ENCODE measurements at regions not wholly inside any gene's neighbourhood (a gene's known extent, or its start where the extent isn't known, plus 50 kb on each side); places are given as distances from the start of the nearest gene placed in this dataset.
"Not testable (repeated sequence)": the region's sequence is repeated elsewhere in the genome, so short reads cannot be mapped to it uniquely, and the experiment has no call there.

DNA sequence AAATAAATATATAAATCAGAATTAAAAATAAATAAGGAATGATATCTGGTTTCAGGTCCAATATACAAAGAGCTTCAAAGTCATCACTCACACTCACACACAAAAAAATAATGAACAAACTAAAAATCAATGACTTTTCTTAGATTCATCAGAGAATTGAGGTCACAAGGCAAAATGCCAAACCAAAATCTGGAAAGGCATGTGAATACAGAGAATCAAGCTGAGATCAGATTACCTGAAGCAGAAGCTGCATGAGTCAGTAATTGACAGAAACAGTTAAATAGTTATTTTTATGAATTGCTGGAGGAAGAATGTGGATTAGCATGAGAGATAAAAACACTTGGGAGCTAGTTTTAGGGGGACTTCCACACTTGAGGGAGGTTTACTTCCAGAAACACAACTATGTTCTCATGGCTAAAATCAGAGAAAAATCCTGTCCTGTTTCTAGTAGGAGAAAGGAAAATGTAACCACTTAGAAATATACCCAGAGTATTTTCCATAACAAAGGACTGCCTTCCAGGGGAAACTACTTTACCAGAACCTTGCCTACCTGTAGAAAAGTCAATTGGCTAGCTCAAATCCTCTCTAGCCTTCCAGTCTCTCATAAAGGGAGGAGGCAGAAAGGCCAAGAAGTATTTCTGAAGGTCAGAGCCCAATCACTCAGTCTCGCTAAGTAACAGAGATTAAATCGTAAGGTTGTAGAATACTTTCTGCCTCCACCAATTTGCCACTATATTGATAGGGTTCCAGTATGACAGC is 536.6 kb upstream of the NR5A2 start:
- no peaks in the 10 kb centered on the region for H3K4me1 ChIP-seq (ENCODE audit: control insufficient read depth, insufficient read depth, low read length)
- intact Hi-C loops (cut with DNase I): no loop called here
- 80% methylated on average over 2 of the region's 2 CpGs for WGBS

DNA sequence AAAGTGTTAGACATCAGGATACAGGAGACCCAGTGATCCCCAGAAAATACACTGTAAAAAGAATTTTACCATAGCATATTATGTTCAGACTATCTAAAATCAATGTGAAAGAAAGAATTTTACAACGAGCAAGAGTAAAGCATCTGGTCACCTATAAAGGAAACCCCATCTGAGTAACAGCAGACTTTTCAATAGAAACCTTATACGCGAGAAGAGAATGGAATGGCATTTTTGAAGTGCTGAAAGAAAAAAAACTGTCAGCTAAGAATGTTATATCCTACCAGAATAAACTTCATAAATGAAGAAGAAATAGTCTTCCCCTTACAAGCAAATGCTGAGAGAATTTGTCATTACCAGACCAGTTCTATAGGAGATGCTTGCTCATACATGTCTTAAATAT is 532.1 kb upstream of the NR5A2 start:
- WGBS: 96% methylated on average over 3 of the region's 3 CpGs

More for the DNA sequence above, 536.6 kb upstream of the NR5A2 start:
- Histone ChIP-seq H3K4me3 (ENCODE audit: low read length) (no peak overlapping the region), H3K27me3 (ENCODE audit: control insufficient read depth, insufficient read depth) (no peaks in the 10 kb centered on the region), H3K9me3 (ENCODE audit: control insufficient read depth, low read length) (peaks cover 3% of the 10 kb centered on the region), H3K27ac (ENCODE audit: low read length) (no peak overlapping the region)
- no peak for DNase-seq
- no peak for ATAC-seq

GRCh38 chr1:199498802-199499201 is 528.7 kb upstream of the NR5A2 start:
- H3K4me3 ChIP-seq (ENCODE audit: low read length); ATAC-seq; intact Hi-C loops (cut with DNase I); H3K27me3 ChIP-seq (ENCODE audit: control insufficient read depth, insufficient read depth); H3K9me3 ChIP-seq (ENCODE audit: control insufficient read depth, low read length); H3K27ac ChIP-seq (ENCODE audit: low read length); H3K4me1 ChIP-seq (ENCODE audit: control insufficient read depth, insufficient read depth, low read length); DNase-seq: not testable (repeated sequence)
- WGBS: 100% methylated on average over 1 of the region's 1 CpG

More for the DNA sequence above, 532.1 kb upstream of the NR5A2 start:
- ATAC-seq (no peak), DNase-seq (no peak)
- intact Hi-C loops (cut with DNase I): no loop called here
- no peak overlapping the region for H3K4me3 ChIP-seq (ENCODE audit: low read length)
- H3K9me3 ChIP-seq (ENCODE audit: control insufficient read depth, low read length): peaks cover 3% of the 10 kb centered on the region
- H3K4me1 ChIP-seq (ENCODE audit: control insufficient read depth, insufficient read depth, low read length): no peaks in the 10 kb centered on the region
- H3K27me3 ChIP-seq (ENCODE audit: control insufficient read depth, insufficient read depth): no peaks in the 10 kb centered on the region
- no peak overlapping the region for H3K27ac ChIP-seq (ENCODE audit: low read length)

DNA sequence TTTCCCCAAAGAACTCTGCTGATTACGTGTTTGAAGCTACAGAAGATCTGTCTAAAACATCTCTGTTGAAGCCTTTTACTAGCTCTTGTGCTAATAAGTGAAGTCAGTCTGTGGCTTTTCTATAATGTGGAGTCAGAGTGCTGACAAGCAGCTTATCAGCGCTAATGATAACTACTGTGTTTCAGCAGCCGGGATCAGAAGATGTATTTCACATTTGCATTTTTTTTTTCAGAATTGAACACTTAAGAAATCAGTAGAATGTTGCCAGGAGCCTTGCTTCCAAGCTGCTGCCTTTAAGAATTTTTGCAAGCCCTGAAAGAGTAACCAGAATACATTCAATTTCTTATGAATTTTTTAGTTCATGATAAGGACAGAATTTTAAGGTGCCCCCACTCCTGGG is 519.4 kb upstream of the NR5A2 start:
- no peak for DNase-seq
- Histone ChIP-seq H3K27ac (ENCODE audit: low read length) (no peak overlapping the region), H3K4me3 (ENCODE audit: low read length) (no peak overlapping the region), H3K27me3 (ENCODE audit: control insufficient read depth, insufficient read depth) (no peaks in the 10 kb centered on the region), H3K4me1 (ENCODE audit: control insufficient read depth, insufficient read depth, low read length) (no peaks in the 10 kb centered on the region), H3K9me3 (ENCODE audit: control insufficient read depth, low read length) (no peaks in the 10 kb centered on the region)
- WGBS: 24% methylated on average over 3 of the region's 3 CpGs
- no peak for ATAC-seq
- intact Hi-C loops (cut with DNase I): no loop called here

DNA sequence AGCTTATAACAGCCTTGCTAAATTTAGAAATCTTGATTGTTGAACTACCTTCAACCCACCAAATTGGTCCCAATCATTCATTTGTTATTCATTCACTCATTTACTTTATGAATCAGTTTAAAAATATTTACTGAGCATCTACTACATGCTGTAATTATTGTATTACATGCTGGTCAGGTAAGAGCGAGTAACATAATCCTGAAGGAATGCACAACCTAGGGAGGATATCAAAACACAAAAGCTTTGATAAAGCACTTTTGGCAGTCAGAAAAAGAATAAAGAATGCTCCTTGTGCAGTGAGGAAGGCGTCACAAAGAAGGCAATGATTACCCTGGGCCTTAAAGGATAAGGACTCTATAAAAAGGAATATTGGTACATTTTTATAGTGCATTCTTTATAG is 518.9 kb upstream of the NR5A2 start:
- no peak overlapping the region for H3K4me3 ChIP-seq (ENCODE audit: low read length)
- no peak for DNase-seq
- H3K9me3 ChIP-seq (ENCODE audit: control insufficient read depth, low read length): no peaks in the 10 kb centered on the region
- no peak overlapping the region for H3K27ac ChIP-seq (ENCODE audit: low read length)
- 64% methylated on average over 2 of the region's 2 CpGs for WGBS
- H3K27me3 ChIP-seq (ENCODE audit: control insufficient read depth, insufficient read depth): no peaks in the 10 kb centered on the region
- H3K4me1 ChIP-seq (ENCODE audit: control insufficient read depth, insufficient read depth, low read length): no peaks in the 10 kb centered on the region
- ATAC-seq: no peak
- intact Hi-C loops (cut with DNase I): no loop called here

DNA sequence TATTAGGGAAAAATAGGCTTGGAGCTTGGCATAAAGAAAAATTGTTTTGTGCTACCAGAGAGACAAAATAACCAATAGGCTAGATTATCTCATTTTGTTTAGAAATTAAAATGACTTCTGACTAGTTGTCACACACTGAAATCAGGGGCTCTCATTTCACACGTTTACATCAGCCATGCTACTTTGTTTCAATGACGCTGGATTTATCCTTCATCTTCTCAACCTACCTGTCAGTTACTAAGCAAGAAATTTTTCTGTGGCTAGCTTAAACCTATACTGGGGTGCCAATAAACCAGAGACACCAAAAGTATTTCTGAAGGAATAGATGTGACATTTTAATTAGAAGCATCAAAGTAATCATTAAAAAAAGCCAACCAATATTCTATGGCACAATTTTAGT is 518.1 kb upstream of the NR5A2 start:
- Histone ChIP-seq H3K27ac (ENCODE audit: low read length) (no peak overlapping the region), H3K27me3 (ENCODE audit: control insufficient read depth, insufficient read depth) (no peaks in the 10 kb centered on the region), H3K4me3 (ENCODE audit: low read length) (no peak overlapping the region), H3K4me1 (ENCODE audit: control insufficient read depth, insufficient read depth, low read length) (no peaks in the 10 kb centered on the region), H3K9me3 (ENCODE audit: control insufficient read depth, low read length) (no peaks in the 10 kb centered on the region)
- intact Hi-C loops (cut with DNase I): no loop called here
- DNase-seq (no peak), ATAC-seq (no peak)
- 82% methylated on average over 2 of the region's 2 CpGs for WGBS

GRCh38 chr1:199510314-199510713 is 517.2 kb upstream of the NR5A2 start:
- no peaks in the 10 kb centered on the region for H3K9me3 ChIP-seq (ENCODE audit: control insufficient read depth, low read length)
- intact Hi-C loops (cut with DNase I): no loop called here
- H3K4me1 ChIP-seq (ENCODE audit: control insufficient read depth, insufficient read depth, low read length): no peaks in the 10 kb centered on the region
- ATAC-seq (no peak), DNase-seq (no peak)
- no peak overlapping the region for H3K4me3 ChIP-seq (ENCODE audit: low read length)
- 76% methylated on average over 5 of the region's 5 CpGs for WGBS
- no peak overlapping the region for H3K27ac ChIP-seq (ENCODE audit: low read length)
- H3K27me3 ChIP-seq (ENCODE audit: control insufficient read depth, insufficient read depth): no peaks in the 10 kb centered on the region

DNA sequence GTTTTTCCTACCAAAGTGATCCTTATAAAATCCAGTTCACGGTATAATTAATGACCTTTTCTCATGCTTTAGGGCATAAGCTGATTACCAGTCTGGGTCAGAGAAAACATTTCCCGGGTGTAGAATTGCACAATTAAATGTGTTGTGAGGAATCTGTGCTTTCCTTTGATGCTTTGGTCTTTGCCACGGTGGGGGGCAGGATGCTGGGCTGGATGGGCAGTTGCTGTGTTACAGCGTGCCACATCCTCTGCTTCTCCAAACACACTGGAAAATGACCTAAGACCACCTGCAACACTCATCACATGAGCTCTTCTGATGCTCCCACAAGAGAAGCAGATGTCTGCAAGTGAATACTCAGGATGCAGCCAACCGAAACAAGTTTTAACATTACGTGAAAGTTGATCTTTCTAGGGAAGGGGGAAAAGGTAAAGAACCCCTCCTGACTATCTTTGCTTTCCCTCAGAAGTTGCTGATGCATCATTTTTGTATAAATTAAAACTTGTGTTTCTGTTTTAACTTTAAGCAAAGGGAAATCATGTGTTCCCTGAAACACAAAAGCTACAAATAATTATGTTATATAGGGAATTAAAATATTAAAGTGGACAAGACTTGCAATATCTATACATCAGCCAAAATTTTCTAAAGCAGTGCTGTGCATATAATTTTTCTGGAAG is 515.3 kb upstream of the NR5A2 start:
- WGBS: 60% methylated on average over 6 of the region's 6 CpGs
- intact Hi-C loops (cut with DNase I): no loop called here

DNA sequence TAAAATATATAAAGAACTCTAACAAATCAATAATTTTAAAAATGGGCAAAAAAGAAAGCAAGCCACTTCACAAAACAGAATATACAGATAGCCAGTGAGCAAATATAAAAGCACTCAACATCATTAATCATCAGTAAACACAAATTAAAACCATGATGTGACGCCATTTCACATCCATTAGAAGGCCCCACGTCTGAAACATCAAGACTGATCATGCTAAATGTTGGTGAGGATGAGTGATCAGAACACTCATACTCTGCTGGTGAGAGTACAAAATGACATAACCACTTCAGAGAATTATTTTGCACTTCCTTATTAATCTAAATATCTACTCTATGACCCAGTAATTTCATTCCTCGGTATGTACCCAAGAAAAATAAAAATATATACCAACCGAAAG is 512.2 kb upstream of the NR5A2 start:
- Histone ChIP-seq H3K9me3 (ENCODE audit: control insufficient read depth, low read length) (no peaks in the 10 kb centered on the region), H3K4me1 (ENCODE audit: control insufficient read depth, insufficient read depth, low read length) (no peaks in the 10 kb centered on the region), H3K27ac (ENCODE audit: low read length) (no peak overlapping the region), H3K27me3 (ENCODE audit: control insufficient read depth, insufficient read depth) (no peaks in the 10 kb centered on the region), H3K4me3 (ENCODE audit: low read length) (no peak overlapping the region)
- intact Hi-C loops (cut with DNase I): no loop called here
- ATAC-seq: no peak
- no peak for DNase-seq
- 82% methylated on average over 4 of the region's 4 CpGs for WGBS

More for the DNA sequence above, 515.3 kb upstream of the NR5A2 start:
- Histone ChIP-seq H3K4me3 (ENCODE audit: low read length) (no peak overlapping the region), H3K4me1 (ENCODE audit: control insufficient read depth, insufficient read depth, low read length) (no peaks in the 10 kb centered on the region), H3K9me3 (ENCODE audit: control insufficient read depth, low read length) (no peaks in the 10 kb centered on the region), H3K27me3 (ENCODE audit: control insufficient read depth, insufficient read depth) (no peaks in the 10 kb centered on the region), H3K27ac (ENCODE audit: low read length) (no peak overlapping the region)
- no peak for DNase-seq
- no peak for ATAC-seq

DNA sequence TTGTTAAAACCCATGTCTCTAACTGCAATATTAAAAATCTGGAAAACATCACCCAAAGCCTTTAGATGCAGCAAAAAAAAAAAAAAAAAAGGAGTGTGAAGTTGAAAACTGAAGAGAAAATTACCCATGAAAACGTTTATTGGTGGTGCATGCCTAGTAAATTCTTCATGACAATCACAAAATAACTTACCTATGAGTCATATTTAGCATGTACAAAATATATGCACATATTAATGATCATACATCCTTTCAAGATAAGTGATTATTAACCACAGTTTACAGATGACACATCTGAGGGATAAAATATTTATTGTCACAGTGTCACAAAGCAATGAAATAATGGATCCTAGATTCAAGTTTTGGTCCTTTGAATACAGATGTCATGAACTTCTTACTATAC is 505.2 kb upstream of the NR5A2 start:
- no peak for ATAC-seq
- 10% methylated on average over 1 of the region's 1 CpG for WGBS
- no peaks in the 10 kb centered on the region for H3K4me1 ChIP-seq (ENCODE audit: control insufficient read depth, insufficient read depth, low read length)
- no peaks in the 10 kb centered on the region for H3K27me3 ChIP-seq (ENCODE audit: control insufficient read depth, insufficient read depth)
- no peaks in the 10 kb centered on the region for H3K9me3 ChIP-seq (ENCODE audit: control insufficient read depth, low read length)
- H3K27ac ChIP-seq (ENCODE audit: low read length): no peak overlapping the region
- DNase-seq: no peak
- intact Hi-C loops (cut with DNase I): loop anchor here in 1 of 4 donors (10.0 kb wide), 1 partner anchor 62 kb away; no protein-coding TSS in a partner anchor
- no peak overlapping the region for H3K4me3 ChIP-seq (ENCODE audit: low read length)

DNA sequence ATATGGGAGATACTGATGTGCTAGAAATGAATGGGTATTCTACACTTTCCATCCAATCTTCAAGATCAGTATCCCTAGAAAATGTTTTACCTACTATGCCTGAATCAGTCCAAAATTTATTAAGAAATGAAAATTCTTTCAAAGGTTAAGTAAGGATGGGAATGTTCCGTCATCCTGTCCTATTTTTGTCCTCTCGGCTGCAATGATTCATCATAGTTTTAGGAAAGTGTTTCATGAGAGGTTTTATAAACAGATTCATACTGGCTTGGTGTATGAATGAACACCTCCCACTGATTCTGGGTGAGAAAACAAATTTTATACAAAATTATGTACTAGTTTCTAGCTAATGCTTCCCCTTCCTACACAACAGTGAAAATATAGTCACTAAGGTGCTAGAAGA is 504.6 kb upstream of the NR5A2 start:
- H3K4me1 ChIP-seq (ENCODE audit: control insufficient read depth, insufficient read depth, low read length): no peaks in the 10 kb centered on the region
- DNase-seq (no peak), ATAC-seq (no peak)
- no peak overlapping the region for H3K4me3 ChIP-seq (ENCODE audit: low read length)
- intact Hi-C loops (cut with DNase I): loop anchor here in 1 of 4 donors (10.0 kb wide), 1 partner anchor 62 kb away; no protein-coding TSS in a partner anchor
- no peak overlapping the region for H3K27ac ChIP-seq (ENCODE audit: low read length)
- no peaks in the 10 kb centered on the region for H3K27me3 ChIP-seq (ENCODE audit: control insufficient read depth, insufficient read depth)
- WGBS: 78% methylated on average over 2 of the region's 2 CpGs
- no peaks in the 10 kb centered on the region for H3K9me3 ChIP-seq (ENCODE audit: control insufficient read depth, low read length)

All from right cardiac atrium (tissue), 5 donors.